Head of caudate nucleus (tissue), 42 donors: ENCODE measurements at regions not wholly inside any gene's neighbourhood (a gene's known extent, or its start where the extent isn't known, plus 50 kb on each side); places are given as distances from the start of the nearest gene placed in this dataset.
"Not testable (repeated sequence)": the region's sequence is repeated elsewhere in the genome, so short reads cannot be mapped to it uniquely, and the experiment has no call there.

ENCODE experiments used
- DNase-seq, 42 donors: peaks; one replicate each; pipeline versions ENCODE4 v3.0.0 to v3.0.0-alpha.2; 2020 to 2021; ENCODE audit warnings: mixed read lengths in 7 of 42
- intact Hi-C: fragments of 100-400 bp; cut with DNase I; formaldehyde crosslinking; loops from one replicate; pipeline ENCODE4 v1.15.0; 2022

- DNase-seq, result no peak
- intact Hi-C loops, result no loop called here
Observed at GRCh38 chr13:53250977-53251376, 222.4 kb downstream of the OLFM4 start.

GRCh38 chr13:53254500-53254899 is 225.9 kb downstream of the OLFM4 start:
- DNase-seq, result no peak
- intact Hi-C loops, result no loop called here

- intact Hi-C loops, result no loop called here
- peak in 14 of 42 donors; percentile 15 to 62 (median 34) for DNase-seq
Observed at GRCh38 chr13:53255795-53256194, 227.2 kb downstream of the OLFM4 start.

GRCh38 chr13:53260594-53260993 is 232.0 kb downstream of the OLFM4 start:
- peak in 17 of 42 donors; percentile 10 to 57 (median 34) for DNase-seq
- intact Hi-C loops, result no loop called here

GRCh38 chr13:53264751-53265385 is 236.3 kb downstream of the OLFM4 start:
- intact Hi-C loops, result no loop called here

GRCh38 chr13:53266757-53267156 is 238.1 kb downstream of the OLFM4 start:
- intact Hi-C loops, result no loop called here

More at GRCh38 chr13:53264751-53265385, 236.3 kb downstream of the OLFM4 start:
- no peak for DNase-seq

GRCh38 chr13:53269634-53270033 is 241.0 kb downstream of the OLFM4 start:
- no peak for DNase-seq
- intact Hi-C loops, result no loop called here

More at GRCh38 chr13:53266757-53267156, 238.1 kb downstream of the OLFM4 start:
- no peak for DNase-seq

GRCh38 chr13:53272873-53273272 is 244.3 kb downstream of the OLFM4 start:
- intact Hi-C loops, result no loop called here

GRCh38 chr13:53276265-53276664 is 247.7 kb downstream of the OLFM4 start:
- DNase-seq, result no peak
- intact Hi-C loops, result no loop called here

More at GRCh38 chr13:53272873-53273272, 244.3 kb downstream of the OLFM4 start:
- no peak for DNase-seq

GRCh38 chr13:53281677-53282076 is 253.1 kb downstream of the OLFM4 start:
- intact Hi-C loops, result no loop called here
- DNase-seq, result no peak

- DNase-seq, result no peak
Observed at GRCh38 chr13:53285896-53286430, 257.4 kb downstream of the OLFM4 start.

GRCh38 chr13:53298396-53298795 is 269.8 kb downstream of the OLFM4 start:
- no peak for DNase-seq
- intact Hi-C loops, result no loop called here

More at GRCh38 chr13:53285896-53286430, 257.4 kb downstream of the OLFM4 start:
- intact Hi-C loops, result no loop called here

GRCh38 chr13:53301449-53301848 is 272.8 kb downstream of the OLFM4 start:
- intact Hi-C loops, result no loop called here

GRCh38 chr13:53305419-53305818 is 276.8 kb downstream of the OLFM4 start:
- intact Hi-C loops, DNase-seq: not testable (repeated sequence)

More at GRCh38 chr13:53301449-53301848, 272.8 kb downstream of the OLFM4 start:
- DNase-seq, result no peak

GRCh38 chr13:53310786-53311185 is 282.2 kb downstream of the OLFM4 start:
- intact Hi-C loops, result no loop called here
- no peak for DNase-seq

- intact Hi-C loops, result no loop called here
- DNase-seq, result no peak
Observed at GRCh38 chr13:53311561-53311960, 282.9 kb downstream of the OLFM4 start.

GRCh38 chr13:53321296-53321801 is 292.7 kb downstream of the OLFM4 start:
- intact Hi-C loops, result no loop called here
- no peak for DNase-seq

- intact Hi-C loops, result no loop called here
- DNase-seq, result no peak
Observed at GRCh38 chr13:53324656-53325055, 296.0 kb downstream of the OLFM4 start.

GRCh38 chr13:53326716-53327115 is 298.1 kb downstream of the OLFM4 start:
- no peak for DNase-seq
- intact Hi-C loops, result no loop called here

GRCh38 chr13:53327680-53328315 is 299.2 kb downstream of the OLFM4 start:
- intact Hi-C loops, result no loop called here
- no peak for DNase-seq
